Suprapubic skin (tissue), 4 donors: ENCODE measurements at regions not wholly inside any gene's neighbourhood (a gene's known extent, or its start where the extent isn't known, plus 50 kb on each side); places are given as distances from the start of the nearest gene placed in this dataset.

Source experiments
- DNase-seq, 2 donors: peaks; one replicate each; pipeline ENCODE4 v3.0.0-alpha.2; 2019; ENCODE audit warnings: low spot score in 2 of 2
- H3K27ac ChIP-seq: fragments of 200-600 bp; sonication (generic); one replicate; pipeline ENCODE4 v1.5.1; 2019
- H3K27me3 ChIP-seq: fragments of 200-600 bp; sonication (generic); one replicate; pipeline ENCODE4 v1.5.1; 2019
- H3K36me3 ChIP-seq: fragments of 200-600 bp; sonication (generic); one replicate; pipeline ENCODE4 v1.5.1; 2019
- H3K4me1 ChIP-seq: fragments of 200-600 bp; sonication (generic); one replicate; pipeline ENCODE4 v1.5.1; 2019
- H3K4me3 ChIP-seq: fragments of 200-600 bp; sonication (generic); one replicate; pipeline ENCODE4 v1.5.1; 2019; ENCODE audit warnings: mild to moderate bottlenecking
- H3K9me3 ChIP-seq: fragments of 200-600 bp; sonication (generic); one replicate; pipeline ENCODE4 v1.5.1; 2019
- CTCF ChIP-seq, 2 donors: fragments of 200-600 bp in 1 of 2; fragments of 450-650 bp in 1 of 2; sonication (generic) in 1 of 2; IDR thresholded peaks; one replicate each; pipeline ENCODE4 v1.5.1; 2016 to 2019; ENCODE audit warnings: antibody characterized with exemption in 2 of 2, mild to moderate bottlenecking in 1 of 2, moderate library complexity in 1 of 2
- EP300 ChIP-seq: sonication (generic); formaldehyde crosslinking; IDR thresholded peaks from one replicate; pipeline ENCODE4 v1.6.1; 2017; ENCODE audit warnings: antibody characterized with exemption
- POLR2A ChIP-seq, 2 donors: fragments of 450-650 bp; IDR thresholded peaks; one replicate each; pipeline ENCODE4 v1.6.1; 2017; ENCODE audit warnings: antibody characterized with exemption in 2 of 2, mild to moderate bottlenecking in 2 of 2, moderate library complexity in 2 of 2
- POLR2AphosphoS5 ChIP-seq, 3 donors: sonication (generic); formaldehyde crosslinking; IDR thresholded peaks; one replicate each; pipeline ENCODE4 v1.6.1; 2017; ENCODE audit warnings: antibody characterized with exemption in 3 of 3
- WGBS: methylation state at CpG from one replicate; pipeline ENCODE4 v1.1.5; 2018; 5-methylcytosine and 5-hydroxymethylcytosine counted together

GRCh38 chr9:124205686-124206352, 51.9 kb upstream of the NEK6 start:
- Histone ChIP-seq H3K27ac (no peak overlapping the region), H3K36me3 (no peaks in the 10 kb centered on the region), H3K4me3 (no peak overlapping the region), H3K9me3 (no peaks in the 10 kb centered on the region), H3K4me1 (no peaks in the 10 kb centered on the region), H3K27me3 (no peaks in the 10 kb centered on the region)
- no peak for DNase-seq
- whole genome bisulfite sequencing = 75% methylated on average over 2 of the region's 2 CpGs
- TF ChIP-seq POLR2A (IDR thresholded peaks at IDR 0.05) (no peak), POLR2AphosphoS5 (IDR thresholded peaks at IDR 0.05) (no peak), EP300 (no peak), CTCF (IDR thresholded peaks at IDR 0.05) (no peak)

GRCh38 chr9:124206391-124206790, 51.4 kb upstream of the NEK6 start:
- no peaks in the 10 kb centered on the region for H3K4me1 ChIP-seq
- H3K4me3 ChIP-seq = no peak overlapping the region
- no peak for TF ChIP-seq CTCF (IDR thresholded peaks at IDR 0.05)
- WGBS = 88% methylated on average over 2 of the region's 2 CpGs
- H3K27me3 ChIP-seq = no peaks in the 10 kb centered on the region
- DNase-seq = no peak
- H3K27ac ChIP-seq = no peak overlapping the region
- no peaks in the 10 kb centered on the region for H3K9me3 ChIP-seq
- no peaks in the 10 kb centered on the region for H3K36me3 ChIP-seq
